Ureter (tissue), 1 donor: ENCODE measurements at regions not wholly inside any gene's neighbourhood (a gene's known extent, or its start where the extent isn't known, plus 50 kb on each side); places are given as distances from the start of the nearest gene placed in this dataset.
"Not testable (repeated sequence)": the region's sequence is repeated elsewhere in the genome, so short reads cannot be mapped to it uniquely, and the experiment has no call there.

Experiments
- DNase-seq: peaks from one replicate; pipeline ENCODE4 v3.0.0-alpha.2; 2020; ENCODE audit warnings: low spot score
- donor health status: DM: yes; HTN: yes; CAD: no.

DNA sequence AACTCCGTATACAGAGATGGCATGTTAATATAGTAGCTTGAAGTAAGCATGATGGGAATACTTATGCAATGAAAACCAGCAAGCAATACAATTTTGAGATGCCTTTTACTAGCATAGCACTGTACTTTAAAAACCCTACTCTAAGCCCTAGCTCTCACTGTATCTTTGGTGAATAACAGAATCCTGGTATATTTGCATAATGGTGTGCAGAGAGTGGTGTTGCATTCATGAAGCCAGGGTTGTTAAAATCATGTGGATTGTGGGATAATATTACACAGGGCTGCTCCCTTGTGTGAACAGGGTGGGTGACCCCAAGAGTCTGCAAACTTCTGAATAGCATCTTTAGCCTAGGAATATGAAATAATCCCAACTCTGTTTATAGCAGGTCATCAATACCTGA lies 105.2 kb upstream of the BMP2 start:
- no peak for DNase-seq

DNA sequence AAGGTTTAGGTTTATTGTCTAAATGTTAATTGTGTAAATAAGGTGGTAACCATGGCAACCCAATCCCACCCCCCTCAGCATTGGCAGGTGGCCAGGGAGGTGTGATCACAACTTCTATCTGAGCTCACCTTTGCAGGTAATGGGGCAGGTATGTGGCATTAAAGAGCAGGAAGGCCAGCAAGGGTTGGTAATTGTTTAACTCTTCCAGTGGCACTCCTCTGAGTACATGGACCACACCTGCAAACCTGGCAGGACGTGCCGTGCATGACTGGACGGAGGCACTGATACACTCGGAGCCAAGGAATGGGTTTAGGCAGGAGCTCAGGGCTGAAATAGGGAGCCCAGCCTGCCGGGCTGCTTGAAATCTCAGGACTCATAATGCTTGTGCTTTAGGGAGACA lies 107.0 kb upstream of the BMP2 start:
- DNase-seq, result peak; percentile 70

DNA sequence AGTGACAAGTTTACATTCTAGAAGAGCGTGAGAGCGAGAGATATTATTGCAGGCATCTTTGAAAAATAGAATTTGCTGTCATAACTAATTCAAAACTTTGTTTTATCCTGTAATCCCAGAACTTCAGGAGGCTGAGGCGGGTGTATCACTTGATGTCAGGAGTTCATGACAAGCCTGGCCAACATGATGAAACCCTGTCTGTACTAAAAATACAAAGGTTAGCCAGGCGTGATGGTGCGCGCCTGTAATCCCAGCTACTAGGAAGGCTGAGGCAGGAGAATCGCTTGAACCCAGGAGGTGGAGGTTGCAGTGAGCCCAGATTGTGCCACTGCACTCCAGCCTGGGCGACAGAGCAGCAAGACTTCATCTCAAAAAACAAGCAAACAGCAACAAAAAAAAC lies 108.6 kb upstream of the BMP2 start:
- DNase-seq, result not testable (repeated sequence)

DNA sequence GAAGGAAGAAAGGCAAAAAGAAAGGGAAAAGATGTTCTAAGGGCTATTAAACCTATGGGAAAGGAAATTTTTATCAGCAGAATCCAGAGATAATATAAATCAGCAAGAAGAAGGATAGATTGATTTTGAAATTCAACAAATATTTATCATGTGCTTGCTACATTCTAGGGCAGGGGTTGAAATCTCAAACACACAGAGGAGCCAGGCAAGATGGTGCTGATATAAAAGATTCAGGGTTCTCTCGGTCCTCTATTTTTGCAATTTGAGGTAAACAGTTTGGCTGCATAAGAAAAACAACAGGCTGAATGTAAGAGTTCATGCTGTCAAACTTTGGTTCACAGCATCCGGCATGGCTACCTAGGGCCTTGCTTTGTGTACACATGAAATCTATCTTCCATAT lies 109.6 kb upstream of the BMP2 start:
- DNase-seq, result no peak

DNA sequence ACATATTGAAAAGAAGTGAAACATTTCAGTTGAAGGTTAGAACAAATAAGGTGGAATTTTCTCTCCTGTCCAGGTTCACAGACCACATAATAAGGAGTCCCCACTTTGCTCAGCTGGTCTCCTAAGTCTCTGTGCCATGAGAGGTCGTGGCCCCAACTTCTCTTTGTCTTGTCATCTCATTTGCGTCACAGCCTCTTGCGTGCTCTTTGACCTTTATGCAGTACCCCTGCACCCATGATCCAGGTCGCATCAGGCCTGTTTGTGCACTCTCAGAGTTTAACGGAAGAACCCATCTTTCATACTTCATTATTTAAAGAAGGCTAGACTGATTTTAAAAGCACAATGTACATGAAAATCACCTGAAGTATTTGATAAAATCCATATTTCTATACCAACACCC lies 110.4 kb upstream of the BMP2 start:
- no peak for DNase-seq

DNA sequence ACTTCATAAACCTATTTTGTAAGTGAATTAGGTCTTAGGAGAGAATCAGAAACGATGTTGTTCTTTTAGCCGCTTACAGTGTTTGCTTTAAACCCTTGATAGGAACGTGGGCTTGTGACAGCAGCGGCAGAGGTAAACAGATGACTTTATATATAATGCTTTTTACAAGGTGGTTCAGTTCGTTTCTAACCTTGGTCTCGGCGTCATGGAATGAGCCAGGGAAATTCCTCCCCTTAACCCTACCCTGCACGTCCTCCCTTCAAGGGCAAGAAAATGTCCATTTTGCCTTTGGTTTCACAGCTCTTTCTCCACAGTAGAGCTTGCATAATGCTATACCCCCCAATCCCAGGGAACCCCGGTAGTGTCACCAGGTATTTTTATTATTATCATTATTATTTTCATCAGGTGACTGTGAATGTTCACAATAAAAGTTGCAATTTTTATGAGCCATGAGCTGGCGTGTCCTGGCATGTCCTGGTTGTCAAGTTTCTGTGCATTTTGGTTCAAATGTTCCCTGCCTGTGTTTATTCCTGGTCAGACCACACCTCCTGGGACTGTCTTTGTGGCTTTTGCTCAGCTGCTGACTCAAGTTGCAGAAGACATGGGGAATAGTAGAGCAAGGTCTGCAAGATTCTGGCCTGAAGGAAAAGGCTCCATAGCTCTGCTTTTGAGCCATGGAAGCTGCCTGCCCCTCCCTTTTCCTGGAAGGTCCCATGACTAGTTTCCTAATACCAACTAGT lies 112.8 kb upstream of the BMP2 start:
- peak; percentile 65 for DNase-seq

DNA sequence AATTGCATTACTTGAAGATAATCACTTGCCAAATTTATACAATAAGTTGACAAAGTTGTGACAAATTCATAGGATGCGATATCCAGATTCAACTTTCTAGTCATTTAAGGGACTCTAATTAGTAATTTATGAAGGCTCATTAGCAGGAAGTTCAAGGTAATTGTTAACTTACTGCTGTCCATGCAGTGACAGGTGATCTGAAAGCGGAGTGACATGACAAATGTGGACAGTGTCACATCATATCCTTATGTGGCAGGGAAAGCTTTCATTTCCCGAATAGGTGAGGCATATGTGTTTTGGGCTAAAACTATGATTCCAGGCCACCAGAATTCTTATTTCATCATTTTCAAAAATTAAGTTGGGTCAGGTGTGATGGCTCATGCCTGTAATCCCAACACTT lies 115.9 kb upstream of the BMP2 start:
- DNase-seq, result no peak

DNA sequence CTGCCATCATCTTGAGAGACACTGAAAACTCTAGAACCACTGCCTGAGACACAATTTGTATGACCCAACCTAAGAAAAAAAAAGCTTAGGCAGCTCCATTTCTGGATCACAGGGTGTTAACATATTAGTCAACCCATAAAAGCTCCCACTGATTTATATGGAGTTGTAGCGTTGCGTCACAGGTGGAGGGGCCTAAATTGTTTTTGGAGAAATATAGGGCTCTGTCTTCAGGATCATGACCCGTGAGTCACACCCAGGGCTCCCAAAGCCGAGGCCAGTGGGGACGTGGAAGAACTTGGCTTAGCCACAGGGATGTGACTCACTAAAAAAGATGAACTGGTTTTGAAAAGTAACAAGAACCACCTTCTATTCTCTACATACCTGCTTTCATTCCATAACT lies 116.5 kb upstream of the BMP2 start:
- DNase-seq, result peak; percentile 53

DNA sequence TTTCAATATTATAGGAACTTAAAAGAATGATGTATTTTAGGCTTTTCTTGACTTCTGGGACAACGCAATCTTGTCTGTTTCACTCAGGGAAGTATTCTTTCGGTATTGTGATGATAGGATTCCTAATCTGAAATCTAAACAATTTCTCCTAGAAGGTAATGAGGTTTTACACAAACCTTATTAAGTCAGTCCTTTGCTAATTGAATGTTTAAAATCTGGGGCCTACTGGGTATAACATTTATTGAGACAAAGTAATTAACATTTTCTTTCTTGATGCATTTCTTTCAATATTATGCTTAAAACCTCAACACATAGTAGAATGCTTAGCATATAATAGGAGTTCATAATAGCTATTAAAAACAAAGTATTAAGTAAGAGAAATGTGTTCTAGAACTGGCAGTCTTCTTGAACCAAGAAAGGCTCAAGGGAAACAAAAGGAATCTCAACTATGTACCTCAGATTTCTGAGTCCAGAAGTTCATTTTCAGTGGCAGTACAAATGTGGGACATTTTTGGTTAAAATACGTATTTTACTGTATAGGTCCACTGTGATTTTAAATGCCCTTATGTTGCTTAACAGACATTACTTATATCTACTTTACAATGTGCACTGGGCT lies 121.4 kb upstream of the BMP2 start:
- no peak for DNase-seq

DNA sequence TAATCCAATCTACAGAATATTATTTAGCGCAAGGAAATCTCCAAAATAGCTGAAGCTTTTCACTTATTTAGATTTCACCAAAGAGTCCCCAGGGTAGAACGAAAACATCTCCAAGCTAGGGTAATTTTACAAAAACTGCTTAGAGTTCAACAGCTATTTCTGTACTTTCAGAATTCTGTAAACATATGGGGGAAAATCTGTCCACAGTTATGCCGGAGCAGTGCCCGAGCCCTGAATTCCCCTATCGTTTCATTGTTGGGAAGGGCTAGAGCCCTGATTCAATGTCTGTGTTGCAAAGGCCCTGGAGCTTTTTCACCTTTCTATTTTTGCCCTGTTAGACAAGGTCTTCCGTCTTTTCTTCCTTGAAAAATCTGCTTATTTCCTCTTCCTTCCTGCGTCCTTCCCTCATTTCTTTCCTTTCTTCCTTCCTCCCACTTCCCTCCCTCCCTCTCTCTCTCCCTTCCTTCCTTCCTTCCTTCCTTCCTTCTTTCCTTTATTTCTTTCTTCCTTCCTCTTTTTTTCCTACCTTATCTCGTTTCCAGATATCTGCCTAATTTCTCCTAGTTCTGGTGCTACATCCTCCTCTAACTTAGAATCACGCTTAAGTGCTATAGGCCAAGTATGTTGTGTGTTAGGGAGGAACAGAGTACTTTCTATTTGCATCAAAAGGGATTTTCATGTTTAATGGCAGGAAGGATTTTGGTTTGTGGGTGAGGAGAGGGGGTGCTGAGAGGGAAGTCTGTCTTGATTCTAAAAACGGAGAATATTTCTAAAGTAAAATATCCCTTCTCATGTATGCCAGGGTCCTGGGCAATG lies 122.5 kb upstream of the BMP2 start:
- no peak for DNase-seq

DNA sequence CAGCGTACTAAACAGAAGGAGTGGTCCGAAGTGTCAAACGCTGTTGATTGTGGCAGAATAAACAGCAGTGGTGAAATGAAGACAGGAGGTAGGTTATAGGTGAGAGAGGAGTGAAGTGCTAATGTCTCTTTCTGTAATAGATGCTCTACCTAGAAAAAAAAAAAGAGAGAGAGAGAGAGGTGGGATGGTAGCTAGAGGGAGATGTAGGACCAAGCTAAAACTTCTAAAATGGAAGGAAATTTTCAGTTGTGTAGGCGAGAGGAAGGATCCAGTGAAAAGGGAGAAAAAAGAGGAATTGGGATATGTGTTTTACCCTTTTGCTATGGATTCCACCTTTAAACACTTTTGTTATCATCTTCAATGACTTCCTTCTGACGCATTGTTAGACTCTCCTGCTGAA lies 126.5 kb upstream of the BMP2 start:
- DNase-seq, result no peak

DNA sequence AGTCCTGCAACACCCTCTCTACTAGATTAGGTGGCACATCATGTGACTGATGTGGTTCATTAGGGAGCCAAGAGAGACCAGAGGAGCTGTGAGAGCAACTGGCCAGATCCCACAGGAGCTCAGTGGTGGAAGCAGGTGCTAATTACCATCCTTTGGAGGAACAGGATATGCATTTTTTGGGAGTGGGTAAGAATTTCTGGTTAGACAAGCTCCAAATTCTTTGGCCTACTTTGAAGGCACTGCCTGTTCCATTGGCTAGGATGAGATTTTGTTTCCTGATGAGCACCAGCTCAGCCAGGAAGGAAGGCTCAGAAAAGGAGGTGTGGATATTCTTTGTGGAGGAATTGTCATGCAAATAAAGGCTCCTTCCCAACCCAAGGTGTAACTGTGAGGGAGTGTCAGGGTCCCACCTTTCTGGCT lies 130.3 kb upstream of the BMP2 start:
- no peak for DNase-seq

DNA sequence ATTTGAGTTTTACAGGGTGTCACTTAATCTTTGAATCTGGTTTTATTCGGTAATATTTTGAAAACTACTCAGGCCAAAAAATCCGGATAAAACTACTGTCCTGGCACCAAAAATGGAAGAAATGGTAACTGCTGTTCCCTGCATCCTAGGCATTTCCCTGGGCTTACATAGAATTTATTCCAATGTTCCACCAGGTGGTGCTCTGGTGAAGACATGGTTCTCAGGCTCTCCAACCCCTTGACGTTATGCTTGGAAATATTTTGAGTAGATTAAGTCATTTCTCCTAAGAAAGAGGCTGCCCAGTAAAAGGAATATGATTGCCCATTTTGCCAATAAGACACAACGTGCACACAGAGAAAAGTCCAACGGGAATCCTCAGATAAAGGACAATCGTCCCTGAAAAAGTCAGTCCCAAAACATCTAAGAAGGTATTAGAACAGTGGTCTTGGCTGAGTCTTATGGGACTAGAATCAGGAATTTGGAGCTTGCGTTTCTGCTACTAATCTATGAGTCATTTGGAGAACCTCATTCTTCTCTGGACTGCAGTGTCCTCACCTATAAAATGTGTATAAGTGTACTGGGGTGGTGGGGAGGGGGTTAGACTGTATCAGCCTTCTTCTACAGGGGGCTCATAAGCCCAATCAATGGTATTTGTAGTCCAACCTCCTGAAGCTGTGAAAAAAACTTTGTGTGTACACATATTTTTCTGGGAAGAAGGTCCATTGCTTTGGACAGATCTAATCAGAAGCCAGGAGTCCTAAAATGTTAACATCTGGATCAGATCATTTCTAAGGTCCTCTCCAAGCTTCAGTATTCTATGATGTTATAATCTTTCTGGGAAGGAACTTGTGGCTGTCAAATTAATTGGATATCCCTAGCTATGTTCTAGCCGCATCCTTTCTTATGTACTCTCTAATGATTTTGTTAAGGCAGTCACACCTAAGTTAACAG lies 131.0 kb upstream of the BMP2 start:
- no peak for DNase-seq

DNA sequence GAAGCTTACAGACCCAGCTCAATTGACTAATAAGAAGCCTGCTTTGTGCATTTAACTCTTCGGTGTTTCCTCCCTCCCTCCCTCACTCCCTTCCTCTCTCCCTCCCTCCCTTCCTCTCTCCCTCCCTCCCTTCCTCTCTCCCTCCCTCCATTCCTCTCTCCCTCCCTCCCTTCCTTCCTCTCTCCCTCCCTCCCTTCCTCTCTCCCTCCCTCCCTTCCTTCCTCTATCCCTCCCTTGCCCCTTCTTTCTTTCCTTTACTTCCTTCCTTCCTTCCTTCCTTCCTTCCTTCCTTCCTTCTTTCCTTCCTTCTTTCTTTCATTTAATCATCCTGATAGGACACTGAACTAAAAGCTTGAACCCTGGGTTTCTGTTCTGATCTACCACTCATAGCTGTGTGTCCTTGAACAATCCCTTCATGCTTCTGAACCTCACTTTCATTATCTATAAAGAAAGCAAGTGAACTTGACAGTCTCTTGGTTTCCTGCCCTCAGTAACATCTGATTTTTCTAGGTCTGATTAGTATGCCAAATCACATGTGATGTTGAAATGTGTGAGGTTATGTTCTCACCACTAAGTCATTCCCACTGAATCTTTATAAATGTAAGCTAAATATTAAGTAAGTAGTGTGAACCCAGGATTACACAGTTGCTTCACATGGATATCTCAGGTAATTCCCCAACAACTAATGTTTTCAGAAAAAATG lies 132.3 kb upstream of the BMP2 start:
- DNase-seq, result no peak

DNA sequence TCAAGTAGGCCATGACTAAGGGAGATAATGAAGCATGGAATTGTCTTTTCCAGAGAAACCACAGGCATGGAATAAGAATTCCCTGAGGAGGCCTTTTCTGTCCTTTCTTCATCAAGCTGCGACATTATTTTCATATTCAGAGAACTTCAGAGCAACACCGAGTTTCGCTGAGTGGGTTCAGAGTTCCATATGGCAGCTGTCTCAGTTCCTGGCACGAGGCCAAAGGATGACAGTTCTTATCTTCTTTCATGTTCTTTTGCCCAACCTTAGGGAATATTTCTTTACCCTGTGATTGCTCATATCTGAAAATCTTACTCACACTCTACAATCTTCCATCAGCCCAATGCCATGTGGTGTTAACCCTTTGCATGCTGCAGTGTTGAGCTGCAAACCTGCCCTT lies 135.3 kb upstream of the BMP2 start:
- DNase-seq, result no peak

DNA sequence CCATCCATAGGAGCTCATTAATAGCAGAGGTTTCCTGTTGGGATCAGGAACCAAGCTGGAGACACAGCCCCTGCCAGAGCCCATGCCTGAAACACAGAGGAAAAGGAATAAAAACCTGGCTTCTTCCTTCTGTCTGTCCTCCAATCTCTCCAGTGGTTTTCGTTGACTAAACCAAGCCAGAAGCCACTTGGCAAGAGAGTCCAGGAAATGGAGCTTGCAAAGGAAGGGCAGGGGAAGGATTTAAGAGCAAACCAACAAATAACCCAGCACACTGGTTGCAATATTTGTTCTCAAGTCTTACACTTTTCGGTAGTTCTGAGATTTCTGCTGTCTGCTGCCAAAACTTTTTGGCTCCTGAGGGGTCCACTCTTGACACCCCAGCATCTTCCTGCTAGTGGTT lies 137.0 kb upstream of the BMP2 start:
- no peak for DNase-seq

DNA sequence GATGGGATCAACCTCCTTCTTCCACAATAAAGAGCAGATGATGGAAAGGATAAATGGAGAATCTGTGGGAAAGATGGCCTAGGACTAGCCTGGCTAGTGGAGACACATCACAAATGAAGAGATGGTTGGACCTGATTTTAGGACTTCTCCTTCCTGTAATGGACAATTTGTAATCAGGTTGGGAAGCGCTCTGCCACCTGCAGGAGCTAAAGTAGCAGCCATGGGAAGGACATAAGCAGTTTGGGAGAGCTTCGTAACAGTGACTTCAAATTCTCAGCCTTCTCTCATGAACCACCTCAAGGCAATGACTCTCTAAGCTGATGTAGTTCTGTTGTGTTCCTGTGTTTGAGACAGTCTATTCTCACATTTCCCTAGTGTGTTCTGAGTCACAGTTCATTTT lies 137.9 kb upstream of the BMP2 start:
- DNase-seq, result no peak

DNA sequence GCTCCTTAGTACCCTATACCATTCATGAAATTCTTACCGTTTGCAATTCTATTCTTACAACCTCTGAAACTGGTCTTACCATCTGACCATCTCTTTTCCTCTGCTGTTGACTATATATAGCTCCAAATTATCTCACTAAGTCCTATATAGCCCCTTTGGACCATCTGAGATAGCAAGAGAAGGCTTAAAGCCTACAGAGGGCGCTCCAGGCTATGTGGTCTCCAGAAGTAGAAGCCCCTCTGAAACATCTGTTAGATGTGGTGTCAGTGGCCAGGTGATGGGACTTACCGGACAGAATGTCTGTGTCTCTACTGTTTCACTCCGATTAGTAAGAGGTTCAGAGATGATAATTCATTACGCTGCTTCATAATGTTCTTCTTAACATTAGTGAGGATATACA lies 140.7 kb upstream of the BMP2 start:
- no peak for DNase-seq

DNA sequence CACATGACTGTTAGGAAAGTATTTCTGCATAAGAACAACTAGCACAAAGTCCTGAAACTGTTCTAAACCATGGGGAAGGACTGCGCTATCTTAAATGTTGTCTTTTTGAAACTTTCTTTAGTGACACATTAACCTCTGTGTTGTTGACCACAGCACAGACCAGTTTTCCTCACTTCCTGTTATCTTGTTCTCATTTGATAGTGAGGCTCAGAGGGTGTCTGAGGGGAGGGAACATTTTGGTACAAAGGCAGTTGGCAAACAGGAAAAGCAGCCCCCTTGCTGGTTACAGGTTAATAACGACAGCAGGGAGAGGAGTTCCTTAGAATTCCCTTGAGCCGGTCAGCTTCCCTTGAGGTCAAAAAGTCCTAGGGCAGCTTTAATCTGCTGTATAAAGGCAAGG lies 143.5 kb upstream of the BMP2 start:
- DNase-seq, result no peak

DNA sequence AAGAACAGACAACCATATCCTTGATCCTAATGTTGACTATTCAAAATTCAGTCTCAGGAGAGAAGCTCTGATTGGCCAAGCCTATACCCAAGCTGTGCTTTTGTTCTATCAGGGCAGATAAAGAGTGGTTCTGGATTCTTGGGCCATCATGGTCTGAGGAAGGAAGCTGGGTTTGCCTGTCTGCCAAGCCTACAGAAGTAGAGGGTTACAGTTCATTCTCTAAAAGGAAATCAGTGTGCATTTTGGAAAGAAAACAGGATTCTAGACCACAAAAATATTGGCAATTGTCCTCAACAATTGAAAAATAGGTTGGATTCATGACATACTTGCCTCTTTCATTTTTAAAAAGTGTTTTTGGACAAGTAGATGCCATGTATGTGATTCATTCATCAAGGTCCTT lies 145.4 kb upstream of the BMP2 start:
- no peak for DNase-seq

DNA sequence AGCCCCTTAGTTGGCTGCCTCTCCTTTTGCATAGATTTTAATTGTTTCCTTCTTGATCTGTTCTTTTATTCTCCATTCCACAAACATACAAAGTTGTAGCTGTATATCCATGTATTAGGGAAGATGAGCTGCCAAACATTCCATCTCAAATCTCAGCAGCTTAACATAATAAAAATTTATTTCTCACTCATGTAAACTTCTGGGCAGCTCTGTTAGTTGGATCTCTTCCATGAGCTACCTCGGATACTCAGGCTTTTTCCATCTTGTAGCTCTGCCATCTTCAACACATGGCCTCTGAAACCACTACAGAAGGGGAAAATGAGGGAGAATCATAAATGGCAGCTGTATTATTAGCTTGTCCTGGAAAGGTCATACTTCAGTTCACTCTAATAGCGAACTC lies 149.4 kb upstream of the BMP2 start:
- no peak for DNase-seq
